Keratinocyte (primary cell): ENCODE measurements at regions not wholly inside any gene's neighbourhood (a gene's known extent, or its start where the extent isn't known, plus 50 kb on each side); places are given as distances from the start of the nearest gene placed in this dataset.
"Not testable (repeated sequence)": the region's sequence is repeated elsewhere in the genome, so short reads cannot be mapped to it uniquely, and the experiment has no call there.

Source experiments
- DNase-seq: peaks from one replicate; pipeline ENCODE4 v3.0.0-alpha.2; 2011; ENCODE audit warnings: low read depth, missing footprints, low spot score
- FAIRE-seq: peaks from 2 replicates; lab custom pipeline; 2011; peaks lifted over from hg19 to GRCh38; lab: Jason Lieb, UNC
- H2AFZ ChIP-seq: 2 replicates; pipeline ENCODE4 v1.6.0; 2012; ENCODE audit warnings: low read length, control low read depth, inconsistent platforms; ENCODE audit not compliant: control insufficient read depth
- H3K27ac ChIP-seq: 2 replicates; pipeline ENCODE4 v1.5.1; 2011; ENCODE audit warnings: low read length; ENCODE audit not compliant: control insufficient read depth, insufficient read depth
- H3K27me3 ChIP-seq: 3 replicates; pipeline ENCODE4 v1.6.0; 2011; ENCODE audit warnings: low read length; ENCODE audit not compliant: control insufficient read depth, insufficient read depth; ENCODE audit errors: extremely low read depth
- H3K36me3 ChIP-seq, 2 experiments: 2 replicates in 1 of 2; 3 replicates in 1 of 2; pipeline ENCODE4 v1.5.1; 2011; ENCODE audit warnings: low read length in 2 of 2, mild to moderate bottlenecking in 1 of 2; ENCODE audit not compliant: control insufficient read depth in 2 of 2, insufficient read depth in 2 of 2; ENCODE audit errors: extremely low read depth in 1 of 2
- H3K4me1 ChIP-seq: 3 replicates; pipeline ENCODE4 v1.5.1; 2011; ENCODE audit warnings: low read length; ENCODE audit not compliant: control insufficient read depth, insufficient read depth; ENCODE audit errors: extremely low read depth
- H3K4me2 ChIP-seq: 3 replicates; pipeline ENCODE4 v1.6.0; 2011; ENCODE audit warnings: low read depth, low read length; ENCODE audit not compliant: control insufficient read depth, insufficient read depth; ENCODE audit errors: extremely low read depth
- H3K4me3 ChIP-seq, 3 experiments: fragments of 200-600 bp in 1 of 3; sonication (generic) in 1 of 3; 2 replicates in 2 of 3; 3 replicates in 1 of 3; pipeline ENCODE4 v1.5.1; 2011 to 2016; ENCODE audit warnings: low read length in 3 of 3, mild to moderate bottlenecking in 3 of 3, control low read depth in 2 of 3, inconsistent platforms in 1 of 3, low read depth in 1 of 3, mixed read lengths in 1 of 3, mixed run types in 1 of 3, moderate library complexity in 1 of 3; ENCODE audit not compliant: control insufficient read depth in 2 of 3, insufficient read depth in 2 of 3; ENCODE audit errors: extremely low read depth in 1 of 3
- H3K79me2 ChIP-seq: 2 replicates; pipeline ENCODE4 v1.6.0; 2012; ENCODE audit warnings: low read length; ENCODE audit not compliant: control insufficient read depth, insufficient read depth
- H3K9ac ChIP-seq: 3 replicates; pipeline ENCODE4 v1.6.0; 2011; ENCODE audit warnings: low read length; ENCODE audit not compliant: control insufficient read depth, insufficient read depth; ENCODE audit errors: extremely low read depth
- H3K9me1 ChIP-seq: 3 replicates; pipeline ENCODE4 v1.6.0; 2011; ENCODE audit warnings: low read length; ENCODE audit not compliant: control insufficient read depth, insufficient read depth; ENCODE audit errors: extremely low read depth
- H3K9me3 ChIP-seq: 2 replicates; pipeline ENCODE4 v1.5.1; 2012; ENCODE audit warnings: low read depth, low read length; ENCODE audit not compliant: control insufficient read depth
- H4K20me1 ChIP-seq: 3 replicates; pipeline ENCODE4 v1.6.0; 2011; ENCODE audit warnings: low read length; ENCODE audit not compliant: control insufficient read depth, insufficient read depth; ENCODE audit errors: extremely low read depth
- EZH2 ChIP-seq: IDR thresholded peaks from one replicate; pipeline ENCODE4 v1.6.1; 2012; ENCODE audit warnings: inconsistent platforms, mild to moderate bottlenecking, low read length, moderate library complexity
- dilution Hi-C: fragments of 300-500 bp; cut with MboI; formaldehyde crosslinking; loops from one replicate; pipeline ENCODE4 v1.7.0; 2020; ENCODE audit warnings: low sequenced_read_pairs; ENCODE audit not compliant: extremely low pct_ligation_motif_present
- TF ChIP-seq, protein P1 (sequence below), 3 experiments: IDR thresholded peaks in 1 of 3; conservative IDR thresholded peaks in 1 of 3; optimal IDR thresholded peaks in 1 of 3; 2 replicates in 2 of 3; 3 replicates in 1 of 3; pipeline versions ENCODE3 to v1.5.1; 2011; ENCODE audit warnings: low read length in 3 of 3, mild to moderate bottlenecking in 3 of 3, moderate library complexity in 2 of 3, control low read depth in 1 of 3, inconsistent platforms in 1 of 3; ENCODE audit not compliant: insufficient read depth in 2 of 3; ENCODE audit errors: extremely low read depth in 1 of 3

DNA sequence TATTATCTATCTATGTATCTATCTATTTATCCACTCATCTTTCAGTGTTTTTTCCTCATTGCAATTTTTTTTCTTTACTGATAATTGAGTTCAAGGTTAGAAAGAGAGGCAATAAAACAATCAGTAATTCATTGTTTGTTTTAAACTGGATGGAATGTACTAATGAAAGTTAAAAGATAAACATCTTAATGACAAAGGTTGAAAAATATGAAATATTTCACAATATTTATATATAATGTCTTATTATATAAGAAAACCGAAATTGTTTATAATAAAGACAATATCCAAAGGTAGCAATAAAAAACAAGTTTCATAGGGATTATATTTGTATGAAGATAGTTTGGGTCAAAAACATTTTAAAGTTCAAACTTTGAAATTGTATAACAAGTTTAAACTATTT, 1015.5 kb upstream of the MIR17HG start:
- FAIRE-seq: no peak
- H3K9ac ChIP-seq: no peak overlapping the region
- H3K27ac ChIP-seq: no peak overlapping the region
- no peak overlapping the region for H3K4me3 ChIP-seq
- H4K20me1 ChIP-seq: no peaks in the 10 kb centered on the region
- TF ChIP-seq, protein P1, sequence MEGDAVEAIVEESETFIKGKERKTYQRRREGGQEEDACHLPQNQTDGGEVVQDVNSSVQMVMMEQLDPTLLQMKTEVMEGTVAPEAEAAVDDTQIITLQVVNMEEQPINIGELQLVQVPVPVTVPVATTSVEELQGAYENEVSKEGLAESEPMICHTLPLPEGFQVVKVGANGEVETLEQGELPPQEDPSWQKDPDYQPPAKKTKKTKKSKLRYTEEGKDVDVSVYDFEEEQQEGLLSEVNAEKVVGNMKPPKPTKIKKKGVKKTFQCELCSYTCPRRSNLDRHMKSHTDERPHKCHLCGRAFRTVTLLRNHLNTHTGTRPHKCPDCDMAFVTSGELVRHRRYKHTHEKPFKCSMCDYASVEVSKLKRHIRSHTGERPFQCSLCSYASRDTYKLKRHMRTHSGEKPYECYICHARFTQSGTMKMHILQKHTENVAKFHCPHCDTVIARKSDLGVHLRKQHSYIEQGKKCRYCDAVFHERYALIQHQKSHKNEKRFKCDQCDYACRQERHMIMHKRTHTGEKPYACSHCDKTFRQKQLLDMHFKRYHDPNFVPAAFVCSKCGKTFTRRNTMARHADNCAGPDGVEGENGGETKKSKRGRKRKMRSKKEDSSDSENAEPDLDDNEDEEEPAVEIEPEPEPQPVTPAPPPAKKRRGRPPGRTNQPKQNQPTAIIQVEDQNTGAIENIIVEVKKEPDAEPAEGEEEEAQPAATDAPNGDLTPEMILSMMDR (optimal IDR thresholded peaks at IDR 0.05 in 1 of 3, IDR thresholded peaks at IDR 0.05 in 1 of 3, conservative IDR thresholded peaks at IDR 0.05 in 1 of 3; ENCODE audit: extremely low read depth in 1 of 3, insufficient read depth in 2 of 3, low read length in 3 of 3): no peak
- no peak for TF ChIP-seq EZH2
- H3K27me3 ChIP-seq: no peaks in the 10 kb centered on the region
- H2AFZ ChIP-seq: no peak overlapping the region
- no peaks in the 10 kb centered on the region for H3K36me3 ChIP-seq
- no peaks in the 10 kb centered on the region for H3K9me3 ChIP-seq
- H3K9me1 ChIP-seq: no peaks in the 10 kb centered on the region
- H3K4me1 ChIP-seq: peaks cover 4% of the 10 kb centered on the region
- no peak for DNase-seq
- no peak overlapping the region for H3K4me2 ChIP-seq
- no peaks in the 10 kb centered on the region for H3K79me2 ChIP-seq
- dilution Hi-C loops: no loop called here

DNA sequence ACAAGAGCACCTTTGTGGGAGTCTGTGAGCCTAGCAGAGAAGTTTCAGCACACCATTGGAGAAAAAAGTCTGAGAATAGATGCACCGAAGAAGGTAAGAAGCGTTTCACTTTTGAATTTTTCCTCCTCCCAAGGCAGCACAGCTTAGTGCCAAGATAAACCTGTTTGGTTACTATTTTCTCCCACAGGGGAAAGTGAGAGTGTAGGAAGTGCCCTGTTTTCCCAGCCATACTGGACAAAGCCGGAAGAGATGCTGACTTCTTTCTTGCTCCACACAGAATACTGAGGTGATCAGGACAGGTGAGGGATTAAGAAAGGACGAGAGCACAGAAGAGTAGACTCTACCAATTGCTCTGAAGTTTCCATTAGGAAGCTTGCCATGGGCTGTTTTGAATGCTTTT, 1011.0 kb upstream of the MIR17HG start:
- no peak overlapping the region for H3K27ac ChIP-seq
- DNase-seq: no peak
- no peak overlapping the region for H3K9ac ChIP-seq
- H3K9me1 ChIP-seq: no peaks in the 10 kb centered on the region
- no peak for TF ChIP-seq EZH2
- TF ChIP-seq, protein P1 (optimal IDR thresholded peaks at IDR 0.05 in 1 of 3, IDR thresholded peaks at IDR 0.05 in 1 of 3, conservative IDR thresholded peaks at IDR 0.05 in 1 of 3; ENCODE audit: extremely low read depth in 1 of 3, insufficient read depth in 2 of 3, low read length in 3 of 3): no peak
- H2AFZ ChIP-seq: peak overlapping the region; percentile 45
- no peak overlapping the region for H3K4me3 ChIP-seq
- no peaks in the 10 kb centered on the region for H3K9me3 ChIP-seq
- peaks cover 4% of the 10 kb centered on the region for H3K4me1 ChIP-seq
- dilution Hi-C loops: no loop called here
- no peaks in the 10 kb centered on the region for H3K36me3 ChIP-seq
- H4K20me1 ChIP-seq: no peaks in the 10 kb centered on the region
- FAIRE-seq: no peak
- peak overlapping the region; percentile 31 for H3K4me2 ChIP-seq
- H3K79me2 ChIP-seq: no peaks in the 10 kb centered on the region
- H3K27me3 ChIP-seq: no peaks in the 10 kb centered on the region

- dilution Hi-C loops, H3K9ac ChIP-seq, H4K20me1 ChIP-seq, H3K36me3 ChIP-seq, H3K4me2 ChIP-seq, H3K4me3 ChIP-seq, H3K27me3 ChIP-seq, H3K9me3 ChIP-seq, H2AFZ ChIP-seq, H3K79me2 ChIP-seq, H3K4me1 ChIP-seq, FAIRE-seq, H3K9me1 ChIP-seq, DNase-seq, H3K27ac ChIP-seq: not testable (repeated sequence)
Measured at GRCh38 chr13:90341348-90341747, 1006.1 kb upstream of the MIR17HG start.

DNA sequence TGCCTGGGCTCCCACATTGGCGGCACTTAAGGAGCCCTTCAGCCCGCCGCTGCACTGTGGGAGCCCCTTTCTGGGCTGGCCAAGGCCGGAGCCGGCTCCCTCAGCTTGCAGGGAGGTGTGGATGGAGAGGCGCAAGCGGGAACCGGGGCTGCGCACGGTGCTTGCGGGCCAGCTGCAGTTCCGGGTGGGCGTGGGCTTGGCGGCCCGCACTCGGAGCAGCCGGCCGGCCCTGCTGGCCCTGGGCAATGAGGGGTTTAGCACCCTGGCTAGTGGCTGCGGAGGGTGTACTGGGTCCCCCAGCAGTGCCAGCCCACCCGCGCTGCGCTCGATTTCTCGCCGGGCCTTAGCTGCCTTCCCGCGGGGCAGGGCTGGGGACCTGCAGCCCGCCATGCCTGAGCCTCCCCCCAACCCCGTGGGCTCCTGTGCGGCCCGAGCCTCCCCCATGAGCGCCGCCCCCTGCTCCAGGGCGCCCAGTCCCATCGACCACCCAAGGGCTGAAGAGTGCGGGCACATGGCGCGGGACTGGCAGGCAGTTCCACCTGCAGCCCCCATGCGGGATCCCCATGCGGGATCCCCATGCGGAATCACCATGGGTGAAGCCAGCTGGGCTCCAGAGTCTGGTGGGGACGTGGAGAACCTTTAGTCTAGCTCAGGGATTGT, 998.9 kb upstream of the MIR17HG start:
- FAIRE-seq, H3K9ac ChIP-seq, H3K27ac ChIP-seq, H3K9me1 ChIP-seq, H4K20me1 ChIP-seq, H3K4me2 ChIP-seq, H3K27me3 ChIP-seq, H3K4me1 ChIP-seq, H3K36me3 ChIP-seq, H3K4me3 ChIP-seq, H3K9me3 ChIP-seq, H2AFZ ChIP-seq, DNase-seq, dilution Hi-C loops, H3K79me2 ChIP-seq: not testable (repeated sequence)
